ENCODE measurements at regions not wholly inside any gene's neighbourhood (a gene's known extent, or its start where the extent isn't known, plus 50 kb on each side); places are given as distances from the start of the nearest gene placed in this dataset.

DNA sequence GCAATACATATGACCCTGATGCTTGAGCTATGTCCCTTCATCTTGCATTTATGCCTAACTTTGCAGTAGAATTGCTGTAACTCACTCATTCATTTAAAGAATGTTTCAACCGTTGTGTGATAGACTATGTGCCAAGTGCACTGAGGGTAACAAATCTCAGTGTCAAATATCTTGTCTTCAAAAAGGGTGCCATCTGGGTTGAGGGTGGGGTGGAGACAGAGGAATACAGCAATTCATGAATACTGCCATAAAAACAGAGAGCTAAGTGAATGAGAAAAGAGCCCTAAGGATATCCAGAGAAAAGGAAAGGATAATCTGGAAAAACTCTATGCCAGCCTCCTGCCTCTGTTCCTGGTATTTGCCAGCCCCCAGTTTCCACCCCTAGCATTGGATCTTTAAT lies 1534.4 kb upstream of the PIK3C3 start:
- H3K27me3 ChIP-seq = no peaks in the 10 kb centered on the region
- 71 to 75% methylated on average over 1 of the region's 1 CpG for WGBS, 2 donors
- peaks cover 0 to 2% (median 0%) of the 10 kb centered on the region in 4 donors for H3K9me3 ChIP-seq
- no peaks in the 10 kb centered on the region for H3K4me1 ChIP-seq
- no peaks in the 10 kb centered on the region for H3K36me3 ChIP-seq
- intact Hi-C loops (cut with DNase I) = no loop called here
- TF ChIP-seq POLR2AphosphoS5 (IDR thresholded peaks at IDR 0.05) = no peak
- no peak for TF ChIP-seq EP300 (IDR thresholded peaks at IDR 0.05)
- no peak for TF ChIP-seq CTCF (IDR thresholded peaks at IDR 0.05)
- no peak for TF ChIP-seq POLR2A (IDR thresholded peaks at IDR 0.05)
- DNase-seq = no peak
- H3K4me3 ChIP-seq = no peak overlapping the region
- no peak overlapping the region for H3K27ac ChIP-seq

GRCh38 chr18:40417501-40417900 lies 1537.5 kb upstream of the PIK3C3 start:
- Histone ChIP-seq H3K36me3 (no peaks in the 10 kb centered on the region), H3K4me1 (no peaks in the 10 kb centered on the region), H3K4me3 (no peak overlapping the region), H3K27ac (no peak overlapping the region), H3K9me3 (peaks cover 0 to 2% (median 0%) of the 10 kb centered on the region in 4 donors), H3K27me3 (no peaks in the 10 kb centered on the region)
- intact Hi-C loops (cut with DNase I) = no loop called here
- no peak for DNase-seq
- 37 to 74% methylated on average over 1 of the region's 1 CpG for WGBS, 2 donors
- TF ChIP-seq POLR2A (IDR thresholded peaks at IDR 0.05) = no peak
- TF ChIP-seq EP300 (IDR thresholded peaks at IDR 0.05) = no peak
- no peak for TF ChIP-seq POLR2AphosphoS5 (IDR thresholded peaks at IDR 0.05)
- TF ChIP-seq CTCF (IDR thresholded peaks at IDR 0.05) = no peak

- intact Hi-C loops (cut with DNase I) = no loop called here
- no peaks in the 10 kb centered on the region for H3K36me3 ChIP-seq
- no peak overlapping the region for H3K27ac ChIP-seq
- peaks cover 0 to 2% (median 0%) of the 10 kb centered on the region in 4 donors for H3K9me3 ChIP-seq
- H3K27me3 ChIP-seq = no peaks in the 10 kb centered on the region
- TF ChIP-seq POLR2A (IDR thresholded peaks at IDR 0.05) (no peak), POLR2AphosphoS5 (IDR thresholded peaks at IDR 0.05) (no peak)
- no peak overlapping the region for H3K4me3 ChIP-seq
- H3K4me1 ChIP-seq = no peaks in the 10 kb centered on the region
- 61 to 63% methylated on average over 3 of the region's 3 CpGs for WGBS, 2 donors
- no peak for DNase-seq
Measured at GRCh38 chr18:40415821-40416220, 1539.2 kb upstream of the PIK3C3 start.

DNA sequence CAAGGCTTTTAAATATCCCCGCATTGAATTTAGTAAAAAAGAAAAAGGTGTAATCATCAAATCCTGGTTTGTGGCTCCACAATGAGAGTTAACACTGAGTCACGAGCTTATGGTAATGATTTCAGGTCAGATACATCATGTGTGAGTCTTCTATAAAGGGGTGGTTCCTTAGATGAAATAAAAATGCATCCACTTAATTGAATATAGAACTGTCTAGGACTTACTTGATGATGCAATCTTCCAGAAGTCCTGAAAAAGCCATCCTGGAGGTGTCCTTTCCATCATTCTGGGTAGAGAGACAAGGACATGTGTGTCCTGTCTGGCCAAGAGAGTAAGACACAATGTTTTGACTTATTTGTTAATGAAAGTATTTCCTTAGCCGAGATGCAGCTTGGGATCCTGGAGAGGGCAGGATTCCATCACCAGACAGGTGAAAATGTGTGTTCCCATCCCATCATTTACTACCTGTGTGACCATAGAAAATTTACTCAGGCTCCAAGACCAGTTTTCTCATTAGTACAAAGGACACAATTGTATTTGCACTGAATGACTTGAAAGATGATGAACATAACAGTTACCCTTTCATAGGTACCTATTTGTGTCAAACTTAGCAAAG lies 1539.8 kb upstream of the PIK3C3 start:
- TF ChIP-seq CTCF (IDR thresholded peaks at IDR 0.05) (no peak), EP300 (IDR thresholded peaks at IDR 0.05) (no peak), POLR2A (IDR thresholded peaks at IDR 0.05) (no peak), POLR2AphosphoS5 (IDR thresholded peaks at IDR 0.05) (no peak)
- intact Hi-C loops (cut with DNase I) = no loop called here
- WGBS, 2 donors = 55 to 56% methylated on average over 3 of the region's 3 CpGs
- H3K27me3 ChIP-seq = no peaks in the 10 kb centered on the region
- H3K4me1 ChIP-seq = no peaks in the 10 kb centered on the region
- no peak for DNase-seq
- H3K9me3 ChIP-seq = peaks cover 0 to 2% (median 0%) of the 10 kb centered on the region in 4 donors
- H3K27ac ChIP-seq = no peak overlapping the region
- no peak overlapping the region for H3K4me3 ChIP-seq
- H3K36me3 ChIP-seq = no peaks in the 10 kb centered on the region

GRCh38 chr18:40414155-40414754 lies 1540.8 kb upstream of the PIK3C3 start:
- no peaks in the 10 kb centered on the region for H3K27me3 ChIP-seq
- no peak overlapping the region for H3K4me3 ChIP-seq
- no peaks in the 10 kb centered on the region for H3K9me3 ChIP-seq
- no peak overlapping the region for H3K27ac ChIP-seq
- 42 to 51% methylated on average over 5 of the region's 5 CpGs for WGBS, 2 donors
- DNase-seq = no peak
- H3K36me3 ChIP-seq = no peaks in the 10 kb centered on the region
- no peaks in the 10 kb centered on the region for H3K4me1 ChIP-seq
- TF ChIP-seq POLR2AphosphoS5 (IDR thresholded peaks at IDR 0.05) (no peak), CTCF (IDR thresholded peaks at IDR 0.05) (no peak), POLR2A (IDR thresholded peaks at IDR 0.05) (no peak), EP300 (IDR thresholded peaks at IDR 0.05) (no peak)
- intact Hi-C loops (cut with DNase I) = no loop called here

All from sigmoid colon (tissue), 6 donors.